ENCODE measurements at regions not wholly inside any gene's neighbourhood (a gene's known extent, or its start where the extent isn't known, plus 50 kb on each side); places are given as distances from the start of the nearest gene placed in this dataset.

GRCh38 chr10:126808103-126808502 lies 97.1 kb upstream of the DOCK1 start:
- TF ChIP-seq CTCF (conservative IDR thresholded peaks at IDR 0.05 in 1 of 2, IDR thresholded peaks at IDR 0.05 in 1 of 2; ENCODE audit: extremely low read depth in 1 of 2, insufficient read depth in 1 of 2, low read depth in 1 of 2, low read length in 2 of 2) (no peak), EZH2 (IDR thresholded peaks at IDR 0.05; ENCODE audit: borderline replicate concordance, low read length) (no peak)
